ENCODE measurements at regions not wholly inside any gene's neighbourhood (a gene's known extent, or its start where the extent isn't known, plus 50 kb on each side); places are given as distances from the start of the nearest gene placed in this dataset.

DNA sequence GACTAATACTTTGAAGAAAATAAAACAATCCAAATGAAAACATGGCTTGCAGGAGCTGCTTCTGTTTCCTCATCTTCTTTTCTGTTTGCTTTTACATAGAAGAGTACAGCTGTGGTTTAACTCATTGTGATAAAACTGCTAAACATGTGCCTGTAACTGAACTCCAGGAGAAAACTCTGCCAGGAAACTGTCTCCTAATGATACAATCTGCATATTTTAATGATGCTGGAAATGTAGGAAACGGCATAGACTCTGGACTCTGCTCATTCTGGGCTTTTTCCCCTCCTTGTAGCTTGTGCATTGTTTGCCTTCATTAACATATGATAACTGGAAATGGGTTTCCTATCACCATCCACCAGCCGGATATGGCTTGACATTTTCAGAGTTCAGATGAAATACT lies 813.3 kb upstream of the WWC1 start:
- Mint-ChIP-seq H3K27me3 (ENCODE audit: low read depth) (no peaks in the 10 kb centered on the region), H3K4me3 (no peak overlapping the region), H3K36me3 (ENCODE audit: low read depth) (no peaks in the 10 kb centered on the region), H3K27ac (no peak overlapping the region), H3K4me1 (ENCODE audit: low read depth) (no peaks in the 10 kb centered on the region), H3K9me3 (no peaks in the 10 kb centered on the region)
- DNase-seq (ENCODE audit: low spot score), result no peak

DNA sequence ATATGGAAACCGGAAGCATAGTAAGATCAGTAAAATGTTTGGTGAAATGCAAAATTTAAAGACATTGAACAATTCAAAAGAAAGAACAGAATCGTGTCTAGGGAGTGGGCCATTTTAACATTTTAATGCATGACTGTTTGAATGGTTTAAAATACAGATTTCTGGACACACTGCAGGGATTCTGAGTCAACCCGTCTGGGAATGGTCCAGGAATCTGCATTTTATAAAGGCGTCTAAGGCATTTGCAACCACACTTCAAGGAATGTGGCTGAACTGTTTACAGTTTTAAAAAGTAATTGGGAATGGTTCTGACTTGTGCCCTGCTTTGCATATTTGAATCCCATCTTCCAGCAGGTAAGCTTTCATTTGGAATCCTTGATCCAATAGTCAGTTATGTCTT lies 811.7 kb upstream of the WWC1 start:
- Mint-ChIP-seq H3K9me3 (no peaks in the 10 kb centered on the region), H3K27ac (no peak overlapping the region), H3K4me1 (ENCODE audit: low read depth) (no peaks in the 10 kb centered on the region), H3K36me3 (ENCODE audit: low read depth) (no peaks in the 10 kb centered on the region), H3K4me3 (no peak overlapping the region), H3K27me3 (ENCODE audit: low read depth) (no peaks in the 10 kb centered on the region)
- no peak for DNase-seq (ENCODE audit: low spot score)

DNA sequence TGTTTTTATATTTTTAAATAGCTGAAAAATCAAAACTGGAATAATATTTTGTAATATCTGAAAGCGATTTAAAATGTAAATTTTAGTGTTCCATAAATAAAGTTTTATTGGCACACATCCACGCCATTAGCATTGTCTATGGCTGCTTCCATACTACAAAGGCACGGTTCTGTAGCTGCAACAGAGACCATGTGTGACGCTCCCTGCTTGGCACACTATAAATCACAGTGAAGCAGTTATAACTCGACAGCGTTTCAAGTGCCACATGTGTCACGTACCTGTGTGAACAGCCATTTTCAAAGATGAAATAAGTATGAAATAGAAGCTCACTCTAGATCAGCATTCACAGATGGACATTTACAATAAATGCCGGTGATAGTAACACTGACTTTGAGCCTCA lies 810.1 kb upstream of the WWC1 start:
- Mint-ChIP-seq H3K27ac (no peak overlapping the region), H3K4me3 (no peak overlapping the region), H3K4me1 (ENCODE audit: low read depth) (no peaks in the 10 kb centered on the region), H3K9me3 (no peaks in the 10 kb centered on the region), H3K27me3 (ENCODE audit: low read depth) (no peaks in the 10 kb centered on the region), H3K36me3 (ENCODE audit: low read depth) (no peaks in the 10 kb centered on the region)
- DNase-seq (ENCODE audit: low spot score), result no peak

DNA sequence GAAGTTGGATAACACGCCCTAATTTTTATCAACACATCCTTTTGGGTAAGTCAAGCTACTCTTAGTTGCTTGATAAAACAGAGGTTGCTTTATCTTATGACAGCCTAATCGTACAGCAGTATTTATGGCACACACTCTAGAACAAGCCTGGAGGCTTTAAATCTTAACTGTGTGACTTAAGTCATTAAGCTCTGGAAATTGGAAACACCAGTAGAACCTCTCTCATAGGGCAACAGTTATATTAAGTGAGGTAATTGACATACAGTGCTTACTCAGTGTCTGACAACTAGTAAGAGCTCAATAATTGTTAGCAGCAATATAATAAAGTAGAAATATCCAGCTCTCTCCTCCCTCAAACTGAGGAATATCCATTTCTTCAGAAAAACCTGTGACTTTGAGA lies 808.9 kb upstream of the WWC1 start:
- no peaks in the 10 kb centered on the region for H3K36me3 Mint-ChIP-seq (ENCODE audit: low read depth)
- no peak for DNase-seq (ENCODE audit: low spot score)
- no peak overlapping the region for H3K27ac Mint-ChIP-seq
- H3K9me3 Mint-ChIP-seq, result no peaks in the 10 kb centered on the region
- H3K4me1 Mint-ChIP-seq (ENCODE audit: low read depth), result no peaks in the 10 kb centered on the region
- no peaks in the 10 kb centered on the region for H3K27me3 Mint-ChIP-seq (ENCODE audit: low read depth)
- H3K4me3 Mint-ChIP-seq, result no peak overlapping the region

DNA sequence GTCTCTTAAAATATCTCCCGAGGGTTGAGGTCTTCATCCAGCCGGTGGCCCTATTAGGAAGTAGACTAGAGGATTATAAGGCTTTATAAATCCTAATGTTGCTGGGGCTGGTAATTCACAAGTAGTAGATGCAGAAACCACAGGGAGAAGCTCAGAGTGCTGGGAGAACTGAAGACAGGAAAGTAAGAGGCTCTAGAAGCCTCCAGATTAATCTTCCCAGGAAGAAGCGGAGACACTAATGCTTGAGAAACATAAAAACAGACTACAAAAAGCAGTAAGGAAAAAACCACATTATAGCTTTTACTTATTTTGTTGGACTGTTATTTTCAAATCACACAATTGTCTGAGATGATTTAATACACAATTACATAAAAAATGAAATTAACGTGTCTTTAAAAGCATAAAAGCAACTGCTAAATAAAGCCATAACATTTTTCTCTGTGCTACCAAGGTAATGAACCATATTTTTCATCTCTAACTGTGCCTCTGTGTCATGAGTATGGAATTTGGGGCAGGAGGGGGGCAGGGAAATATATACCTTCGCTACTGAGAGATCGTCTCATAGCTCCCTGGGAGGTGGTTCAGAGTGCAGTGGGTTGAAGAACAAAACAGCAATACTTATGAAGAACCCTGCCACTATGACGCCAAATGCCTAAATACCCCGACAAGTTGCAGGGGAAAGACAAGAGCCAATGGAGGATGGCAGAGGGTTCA lies 806.2 kb upstream of the WWC1 start:
- no peaks in the 10 kb centered on the region for H3K9me3 Mint-ChIP-seq
- H3K27ac Mint-ChIP-seq, result no peak overlapping the region
- no peak overlapping the region for H3K4me3 Mint-ChIP-seq
- no peaks in the 10 kb centered on the region for H3K4me1 Mint-ChIP-seq (ENCODE audit: low read depth)
- no peaks in the 10 kb centered on the region for H3K36me3 Mint-ChIP-seq (ENCODE audit: low read depth)
- H3K27me3 Mint-ChIP-seq (ENCODE audit: low read depth), result no peaks in the 10 kb centered on the region
- DNase-seq (ENCODE audit: low spot score), result no peak

DNA sequence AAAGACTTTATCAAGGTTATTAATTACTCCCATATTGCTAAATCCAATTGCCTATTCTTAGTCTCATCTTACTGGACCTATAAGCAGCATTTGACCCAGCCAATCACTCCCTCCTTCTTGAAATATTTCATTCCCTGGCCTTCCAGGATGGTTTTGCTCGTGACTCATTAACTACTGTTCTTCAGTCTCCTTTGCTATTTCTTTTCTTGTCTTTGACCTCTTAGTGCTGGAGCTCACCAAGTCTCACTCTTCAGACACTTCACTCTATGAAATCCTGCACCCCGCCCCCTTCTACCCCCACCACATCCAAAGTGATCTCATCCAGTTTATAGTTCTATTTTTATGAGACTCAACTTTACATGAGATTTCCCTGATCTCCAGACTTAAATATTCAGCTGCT lies 803.1 kb upstream of the WWC1 start:
- Mint-ChIP-seq H3K27me3 (ENCODE audit: low read depth) (no peaks in the 10 kb centered on the region), H3K36me3 (ENCODE audit: low read depth) (no peaks in the 10 kb centered on the region), H3K9me3 (no peaks in the 10 kb centered on the region), H3K27ac (no peak overlapping the region), H3K4me1 (ENCODE audit: low read depth) (no peaks in the 10 kb centered on the region), H3K4me3 (no peak overlapping the region)
- DNase-seq (ENCODE audit: low spot score), result no peak

DNA sequence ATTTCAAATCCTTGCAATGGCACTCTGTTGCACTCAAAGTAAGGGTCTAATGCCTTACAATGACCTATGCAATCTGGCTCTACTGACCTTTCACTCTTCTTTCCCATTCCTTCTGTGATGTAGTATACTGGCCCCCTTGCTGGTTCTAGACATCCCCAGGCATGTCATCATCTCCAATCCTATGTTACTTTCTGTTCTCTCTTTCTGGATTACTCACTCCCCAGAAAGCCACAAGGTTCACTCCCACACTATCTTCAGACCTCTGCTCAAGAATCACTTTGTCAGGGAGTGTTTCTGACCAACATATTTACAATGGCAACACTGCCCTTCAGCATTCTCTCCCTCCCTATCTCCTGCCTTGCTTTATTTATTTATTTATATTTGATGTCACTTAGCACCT lies 802.2 kb upstream of the WWC1 start:
- Mint-ChIP-seq H3K9me3 (no peaks in the 10 kb centered on the region), H3K4me3 (no peak overlapping the region), H3K27ac (no peak overlapping the region), H3K4me1 (ENCODE audit: low read depth) (no peaks in the 10 kb centered on the region), H3K36me3 (ENCODE audit: low read depth) (no peaks in the 10 kb centered on the region), H3K27me3 (ENCODE audit: low read depth) (no peaks in the 10 kb centered on the region)
- no peak for DNase-seq (ENCODE audit: low spot score)

DNA sequence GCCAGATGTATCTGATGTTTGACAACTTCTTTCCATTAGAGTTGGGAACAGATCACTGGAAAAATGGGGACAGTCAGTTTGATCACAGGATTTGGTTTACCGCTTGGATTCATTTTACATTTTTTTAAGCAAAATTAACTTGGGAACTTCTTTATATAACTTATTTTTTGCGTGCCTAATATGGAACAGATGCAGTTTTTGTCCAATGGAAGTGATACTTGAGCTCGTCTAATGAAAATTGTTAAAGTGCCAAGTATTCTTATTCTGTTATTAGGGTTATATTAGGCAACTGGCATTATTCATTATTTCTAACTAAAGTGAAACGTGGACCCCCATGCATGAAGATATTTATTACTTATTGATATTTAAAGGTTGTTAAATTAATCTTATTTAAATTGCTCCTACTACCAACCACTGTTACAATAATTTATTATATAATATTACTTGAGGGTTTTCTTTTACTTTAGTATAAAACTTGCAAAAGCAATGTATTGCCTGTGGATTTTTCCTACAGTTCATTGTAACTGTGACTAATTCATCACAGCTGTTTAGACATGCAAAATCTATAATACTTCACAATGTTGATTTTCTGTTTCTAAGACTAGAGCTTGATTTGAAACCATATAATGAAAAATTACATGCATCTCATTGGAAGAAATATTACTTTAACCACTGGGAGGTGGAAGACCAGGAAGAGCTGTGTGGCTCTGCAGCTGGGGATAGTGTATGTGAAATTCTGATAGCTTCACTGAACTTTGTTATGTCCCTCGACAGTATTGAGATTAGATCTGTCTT lies 787.3 kb upstream of the WWC1 start:
- Mint-ChIP-seq H3K9me3 (no peaks in the 10 kb centered on the region), H3K27ac (no peak overlapping the region), H3K27me3 (ENCODE audit: low read depth) (no peaks in the 10 kb centered on the region), H3K36me3 (ENCODE audit: low read depth) (no peaks in the 10 kb centered on the region), H3K4me1 (ENCODE audit: low read depth) (no peaks in the 10 kb centered on the region), H3K4me3 (no peak overlapping the region)
- DNase-seq (ENCODE audit: low spot score), result no peak

DNA sequence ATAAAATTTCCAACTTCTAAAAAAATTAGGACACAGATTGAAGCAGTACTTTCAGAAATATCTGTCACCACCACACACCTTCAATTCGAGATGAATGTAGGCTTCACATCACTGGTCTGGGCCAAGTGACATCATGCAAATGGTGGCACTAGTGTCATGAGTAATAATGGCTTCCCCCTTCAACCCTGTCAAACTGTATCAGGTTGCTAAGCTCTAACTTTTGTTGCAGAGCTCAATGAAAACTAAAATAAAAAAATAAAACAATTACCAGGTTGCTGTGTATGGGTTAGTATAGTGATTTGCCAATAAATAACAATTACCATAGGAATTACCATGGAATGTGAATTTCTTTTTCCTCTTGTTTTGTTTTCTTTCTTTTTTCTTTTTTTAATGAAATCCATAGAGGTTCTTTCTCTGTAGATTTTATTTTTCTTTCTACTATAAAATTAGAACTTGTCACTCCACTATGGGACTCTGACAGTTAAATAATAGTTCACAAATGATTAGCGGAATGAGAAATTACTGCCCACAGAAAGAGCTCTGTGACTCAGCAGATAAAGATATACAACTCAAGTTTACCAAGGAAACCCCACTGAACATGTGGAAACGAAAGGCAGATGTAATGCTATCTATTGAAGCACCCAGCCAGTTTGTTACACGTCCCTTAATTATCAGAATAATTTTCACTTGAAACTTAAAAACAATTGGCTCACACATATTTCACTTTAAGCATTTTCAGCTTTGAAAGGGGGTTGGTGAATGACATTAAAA lies 783.8 kb upstream of the WWC1 start:
- no peak for DNase-seq (ENCODE audit: low spot score)
- Mint-ChIP-seq H3K27me3 (ENCODE audit: low read depth) (no peaks in the 10 kb centered on the region), H3K4me1 (ENCODE audit: low read depth) (no peaks in the 10 kb centered on the region), H3K4me3 (no peak overlapping the region), H3K27ac (no peak overlapping the region), H3K9me3 (no peaks in the 10 kb centered on the region), H3K36me3 (ENCODE audit: low read depth) (no peaks in the 10 kb centered on the region)

DNA sequence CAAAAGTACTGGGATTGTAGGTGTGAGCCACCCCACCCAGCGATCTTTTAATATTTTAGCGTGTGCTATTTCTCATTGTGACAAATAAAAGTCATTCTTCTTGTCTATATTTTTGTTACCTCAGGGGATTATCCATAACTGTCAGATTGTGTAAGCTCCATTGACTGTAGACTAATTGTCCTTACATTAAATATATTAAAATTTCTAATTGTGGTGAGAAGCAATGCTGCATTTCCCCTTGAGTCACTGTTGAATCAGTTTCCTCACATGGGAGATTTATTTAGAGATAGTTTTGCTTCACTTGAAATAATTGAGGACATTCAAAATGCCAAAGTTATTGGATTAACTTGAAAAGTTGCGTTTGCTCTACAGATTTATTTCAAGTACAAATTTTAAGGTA lies 782.4 kb upstream of the WWC1 start:
- Mint-ChIP-seq H3K36me3 (ENCODE audit: low read depth) (no peaks in the 10 kb centered on the region), H3K4me3 (no peak overlapping the region), H3K9me3 (no peaks in the 10 kb centered on the region), H3K4me1 (ENCODE audit: low read depth) (no peaks in the 10 kb centered on the region), H3K27me3 (ENCODE audit: low read depth) (no peaks in the 10 kb centered on the region), H3K27ac (no peak overlapping the region)
- no peak for DNase-seq (ENCODE audit: low spot score)

DNA sequence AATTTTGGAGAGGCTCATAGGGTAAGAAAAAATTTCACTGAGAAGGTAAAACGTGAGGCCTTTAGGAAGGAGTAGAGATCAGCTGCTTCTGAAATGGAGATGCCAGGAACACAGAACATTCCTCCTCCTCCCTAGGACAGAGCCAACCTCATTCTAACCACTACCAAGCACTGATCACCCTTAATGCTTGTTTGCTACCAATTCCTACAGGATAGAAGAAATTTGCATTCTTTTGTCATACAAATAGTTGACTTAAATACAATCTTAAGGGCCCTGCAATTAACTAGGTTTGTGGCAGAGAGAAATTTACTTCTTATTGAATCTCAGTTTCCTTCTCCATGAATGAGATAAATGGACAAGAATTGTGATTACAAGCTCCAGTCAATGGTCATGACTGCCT lies 780.2 kb upstream of the WWC1 start:
- H3K27ac Mint-ChIP-seq, result no peak overlapping the region
- H3K9me3 Mint-ChIP-seq, result no peaks in the 10 kb centered on the region
- no peaks in the 10 kb centered on the region for H3K4me1 Mint-ChIP-seq (ENCODE audit: low read depth)
- DNase-seq (ENCODE audit: low spot score), result no peak
- no peak overlapping the region for H3K4me3 Mint-ChIP-seq
- no peaks in the 10 kb centered on the region for H3K27me3 Mint-ChIP-seq (ENCODE audit: low read depth)
- no peaks in the 10 kb centered on the region for H3K36me3 Mint-ChIP-seq (ENCODE audit: low read depth)

DNA sequence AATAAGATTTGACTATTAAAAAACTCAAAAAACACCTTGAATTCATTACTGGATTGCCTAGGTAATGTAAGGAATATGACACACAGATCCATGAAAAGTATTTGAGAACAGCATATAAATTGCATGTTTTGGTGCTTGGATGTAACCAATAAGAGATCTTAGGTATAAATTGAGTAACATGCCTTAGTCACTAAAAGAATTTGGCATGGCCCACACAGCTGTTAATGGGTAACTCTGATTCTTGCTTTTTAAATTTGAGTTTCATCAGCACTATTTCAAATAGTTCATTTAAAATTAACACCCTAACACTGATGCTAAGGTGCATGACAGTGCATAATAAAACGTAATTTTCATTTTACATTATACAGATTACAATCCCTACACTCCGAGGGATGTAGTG lies 779.3 kb upstream of the WWC1 start:
- Mint-ChIP-seq H3K27me3 (ENCODE audit: low read depth) (no peaks in the 10 kb centered on the region), H3K27ac (no peak overlapping the region), H3K36me3 (ENCODE audit: low read depth) (no peaks in the 10 kb centered on the region), H3K9me3 (no peaks in the 10 kb centered on the region), H3K4me1 (ENCODE audit: low read depth) (no peaks in the 10 kb centered on the region), H3K4me3 (no peak overlapping the region)
- DNase-seq (ENCODE audit: low spot score), result no peak

DNA sequence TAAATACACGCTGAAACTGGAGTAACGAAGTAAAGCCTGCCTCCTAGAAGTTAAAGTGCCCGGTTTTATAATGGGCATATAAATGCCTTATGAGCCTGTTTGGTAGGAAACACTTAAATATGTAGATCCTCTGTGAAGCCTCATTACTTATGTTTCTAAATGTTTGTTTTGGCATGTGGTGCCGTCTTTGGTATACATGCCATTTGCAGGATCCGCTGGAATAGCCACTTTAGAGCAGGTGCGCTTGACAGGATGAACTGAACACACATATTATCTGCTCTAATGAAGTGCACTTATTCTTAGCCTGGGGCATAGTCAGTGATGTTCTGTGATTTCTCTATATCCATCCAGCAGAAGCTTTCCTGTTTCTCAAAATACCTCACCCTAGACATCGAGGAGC lies 778.1 kb upstream of the WWC1 start:
- Mint-ChIP-seq H3K9me3 (peaks cover 4% of the 10 kb centered on the region), H3K27ac (no peak overlapping the region), H3K27me3 (ENCODE audit: low read depth) (no peaks in the 10 kb centered on the region), H3K4me3 (no peak overlapping the region), H3K4me1 (ENCODE audit: low read depth) (no peaks in the 10 kb centered on the region), H3K36me3 (ENCODE audit: low read depth) (no peaks in the 10 kb centered on the region)
- no peak for DNase-seq (ENCODE audit: low spot score)

DNA sequence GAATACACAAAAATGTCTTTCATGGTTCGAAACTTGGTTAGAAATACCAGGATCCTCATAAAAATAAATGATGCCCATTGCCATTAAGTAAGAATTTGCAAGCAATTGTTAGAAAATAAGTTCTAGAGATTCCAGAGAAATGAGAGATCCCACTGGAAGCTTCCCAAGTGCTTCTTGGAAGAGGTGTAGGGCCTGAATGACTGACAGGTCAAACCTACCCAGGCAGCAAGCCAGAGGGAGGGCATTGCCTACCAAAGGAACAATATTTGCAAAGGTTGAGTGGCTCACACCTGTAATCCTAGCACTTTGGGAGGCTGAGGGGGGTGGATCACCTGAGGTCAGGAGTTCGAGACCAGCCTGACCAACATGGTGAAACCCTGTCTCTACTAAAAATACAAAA lies 777.0 kb upstream of the WWC1 start:
- no peak overlapping the region for H3K4me3 Mint-ChIP-seq
- no peak overlapping the region for H3K27ac Mint-ChIP-seq

More for the DNA sequence above, 777.0 kb upstream of the WWC1 start:
- no peaks in the 10 kb centered on the region for H3K27me3 Mint-ChIP-seq (ENCODE audit: low read depth)
- no peaks in the 10 kb centered on the region for H3K4me1 Mint-ChIP-seq (ENCODE audit: low read depth)
- H3K36me3 Mint-ChIP-seq (ENCODE audit: low read depth), result no peaks in the 10 kb centered on the region
- H3K9me3 Mint-ChIP-seq, result peaks cover 4% of the 10 kb centered on the region
- DNase-seq (ENCODE audit: low spot score), result no peak
